Omental fat pad (tissue), 3 donors: ENCODE measurements at regions not wholly inside any gene's neighbourhood (a gene's known extent, or its start where the extent isn't known, plus 50 kb on each side); places are given as distances from the start of the nearest gene placed in this dataset.
"Not testable (repeated sequence)": the region's sequence is repeated elsewhere in the genome, so short reads cannot be mapped to it uniquely, and the experiment has no call there.

Experiments
- ATAC-seq: fragments of 150-250 bp; one replicate; pipeline ENCODE4 v1.9.1; 2016; ENCODE audit warnings: mild to moderate bottlenecking, moderate library complexity; ENCODE audit not compliant: low FRiP score
- DNase-seq: peaks from one replicate; pipeline ENCODE4 v3.0.0-alpha.2; 2019; ENCODE audit warnings: low spot score
- CTCF ChIP-seq, 3 donors: fragments of 450-650 bp; IDR thresholded peaks; one replicate each; pipeline ENCODE4 v1.5.1; 2016 to 2017; ENCODE audit warnings: antibody characterized with exemption in 3 of 3, mild to moderate bottlenecking in 3 of 3, moderate library complexity in 2 of 3

DNA sequence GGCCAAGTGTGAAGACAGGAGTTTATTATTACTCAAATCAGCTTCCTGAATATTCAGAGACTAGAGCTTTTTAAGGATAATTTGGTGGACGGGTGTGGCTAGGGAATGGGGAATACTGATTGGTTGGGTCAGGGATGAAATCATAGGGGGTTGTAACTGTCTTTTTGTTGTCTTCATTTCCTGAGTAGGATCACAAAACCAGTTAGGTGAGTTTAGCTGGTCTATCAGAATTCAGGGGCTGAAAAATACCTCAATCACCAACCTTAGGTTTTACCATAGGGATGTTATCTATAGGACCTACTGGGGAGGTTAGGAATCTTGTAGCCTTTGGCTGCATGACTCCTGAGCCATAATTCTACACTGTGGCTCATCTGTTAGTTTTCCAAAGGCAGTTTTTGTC lies 235.8 kb downstream of the YTHDC2 start:
- DNase-seq (no peak), ATAC-seq (no peak)
- TF ChIP-seq CTCF (IDR thresholded peaks at IDR 0.05) = no peak

GRCh38 chr5:113753182-113753581 lies 239.7 kb downstream of the YTHDC2 start:
- ATAC-seq, DNase-seq: not testable (repeated sequence)

DNA sequence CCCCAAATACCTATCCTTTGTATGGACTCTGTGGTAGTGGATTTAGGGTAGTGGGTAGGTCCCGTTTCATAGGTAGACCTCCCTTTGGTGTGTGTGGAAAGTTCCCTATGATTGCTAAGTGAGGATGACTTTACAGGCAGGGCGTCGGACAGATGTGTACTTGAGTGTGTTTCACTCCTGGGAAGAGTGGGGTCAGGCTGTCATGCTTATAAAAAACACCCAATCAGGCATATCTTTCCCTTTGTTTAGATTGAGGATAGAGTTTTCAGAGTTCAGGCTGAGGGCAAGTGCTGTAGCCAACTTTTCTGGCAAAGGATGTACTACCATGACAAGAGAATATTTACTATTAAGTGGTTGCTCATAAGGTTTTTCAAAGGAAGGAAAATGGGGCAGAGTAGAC lies 242.0 kb downstream of the YTHDC2 start:
- TF ChIP-seq CTCF (IDR thresholded peaks at IDR 0.05) = no peak
- ATAC-seq = no peak
- no peak for DNase-seq

- no peak for ATAC-seq
- TF ChIP-seq CTCF (IDR thresholded peaks at IDR 0.05) = no peak
- DNase-seq = no peak
Observed at GRCh38 chr5:113757508-113757907, 244.0 kb downstream of the YTHDC2 start.

DNA sequence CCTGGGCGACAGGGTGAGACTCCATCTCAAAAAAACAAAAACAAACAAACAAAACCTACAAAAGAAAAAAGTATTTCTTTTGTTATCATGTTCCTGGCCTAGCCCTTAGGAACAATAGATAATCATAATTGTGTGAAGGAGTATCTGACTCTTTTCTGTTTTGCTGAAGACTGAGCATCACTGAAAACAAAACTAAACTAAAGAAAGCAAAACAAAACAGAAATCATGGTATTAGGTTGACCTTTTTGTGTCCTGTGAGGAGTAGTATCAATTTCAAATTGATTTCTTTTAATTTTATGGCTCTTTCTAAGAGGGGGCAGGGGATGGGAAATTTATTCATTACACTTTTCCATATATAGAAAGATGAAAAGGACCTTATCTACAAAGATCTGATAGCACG lies 246.0 kb downstream of the YTHDC2 start:
- DNase-seq = no peak
- no peak for TF ChIP-seq CTCF (IDR thresholded peaks at IDR 0.05)
- ATAC-seq = no peak

GRCh38 chr5:113760486-113760885 lies 247.0 kb downstream of the YTHDC2 start:
- no peak for DNase-seq
- TF ChIP-seq CTCF (IDR thresholded peaks at IDR 0.05) = no peak

DNA sequence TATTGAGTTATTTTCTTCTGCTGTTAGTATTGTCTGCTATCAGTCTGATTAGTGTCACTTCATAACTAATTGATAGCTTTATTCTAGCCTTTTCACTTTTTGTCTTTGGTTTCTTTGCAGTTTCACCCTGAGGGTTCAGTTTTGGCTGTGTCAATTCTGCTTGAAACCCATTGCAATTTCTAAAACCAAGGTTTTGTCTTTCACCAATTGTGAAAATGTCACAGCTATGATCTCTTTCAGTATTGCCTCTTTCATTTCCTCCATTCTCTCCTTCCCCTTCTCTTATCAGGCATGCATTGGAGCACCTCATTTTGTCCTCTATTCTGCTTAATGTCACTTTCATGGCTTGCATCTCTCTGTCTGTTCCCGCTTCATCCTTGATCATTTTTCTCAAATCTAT lies 248.1 kb downstream of the YTHDC2 start:
- no peak for TF ChIP-seq CTCF (IDR thresholded peaks at IDR 0.05)
- ATAC-seq = no peak
- DNase-seq = no peak

More at GRCh38 chr5:113760486-113760885, 247.0 kb downstream of the YTHDC2 start:
- no peak for ATAC-seq

DNA sequence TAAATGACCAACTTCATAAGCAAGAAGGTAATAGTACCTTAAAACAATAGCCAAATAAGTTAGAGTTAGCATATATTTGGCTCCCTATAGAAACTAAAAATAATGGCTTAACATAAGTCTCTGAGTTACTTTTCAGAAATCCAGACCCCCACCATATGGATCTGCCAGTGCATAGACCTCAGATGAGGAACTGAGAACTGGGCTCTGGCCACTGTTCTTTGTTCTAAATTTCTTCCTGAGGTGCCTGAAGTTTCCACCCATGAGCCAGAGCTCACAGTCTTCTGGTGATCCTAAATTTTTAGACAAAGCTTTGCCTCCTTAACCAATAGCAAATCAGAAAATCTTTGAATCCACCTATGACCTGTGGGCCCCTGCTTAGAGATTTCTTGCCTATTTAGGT lies 250.9 kb downstream of the YTHDC2 start:
- DNase-seq (no peak), ATAC-seq (no peak)
- TF ChIP-seq CTCF (IDR thresholded peaks at IDR 0.05) = no peak

DNA sequence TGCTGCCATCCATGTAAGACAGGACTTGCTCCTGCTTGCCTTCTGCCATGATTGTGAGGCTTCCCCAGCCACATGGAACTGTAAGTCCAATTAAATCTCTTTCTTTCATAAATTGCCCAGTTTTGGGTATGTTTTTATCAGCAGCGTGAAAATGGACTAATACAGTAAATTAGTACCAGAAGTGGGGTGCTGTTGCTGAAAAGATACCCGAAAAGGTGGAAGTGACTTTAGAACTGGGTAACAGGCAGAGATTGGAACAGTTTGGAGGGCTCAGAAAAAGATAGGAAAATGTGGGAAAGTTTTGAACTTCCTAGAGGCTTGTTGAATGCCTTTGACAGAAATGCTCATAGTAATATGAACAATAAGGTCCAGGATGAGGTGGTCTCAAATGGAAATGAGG lies 253.3 kb downstream of the YTHDC2 start:
- DNase-seq, ATAC-seq: not testable (repeated sequence)
